NCI-H2196 treated with DMSO at 0.1 percent for 48 hours (cell line): ENCODE measurements at regions not wholly inside any gene's neighbourhood (a gene's known extent, or its start where the extent isn't known, plus 50 kb on each side); places are given as distances from the start of the nearest gene placed in this dataset.
"Not testable (repeated sequence)": the region's sequence is repeated elsewhere in the genome, so short reads cannot be mapped to it uniquely, and the experiment has no call there.

Experiments
- DNase-seq: peaks from one replicate; lab custom pipeline; 2025; ENCODE audit not compliant: unreplicated experiment; lab: John Stamatoyannopoulos, UW

- no peak for DNase-seq
These were observed 165.5 kb upstream of the NFIA start for GRCh38 chr1:60916906-60917305.

GRCh38 chr1:60916199-60916598 is 166.2 kb upstream of the NFIA start:
- no peak for DNase-seq

- DNase-seq: no peak
These were observed 166.9 kb upstream of the NFIA start for GRCh38 chr1:60915441-60915840.

GRCh38 chr1:60914982-60915381 is 167.4 kb upstream of the NFIA start:
- no peak for DNase-seq

- not testable (repeated sequence) for DNase-seq
These were observed 168.7 kb upstream of the NFIA start for GRCh38 chr1:60913708-60914107.

- DNase-seq: no peak
These were observed 169.3 kb upstream of the NFIA start for GRCh38 chr1:60913039-60913438.

GRCh38 chr1:60911966-60912697 is 170.2 kb upstream of the NFIA start:
- DNase-seq: no peak

- no peak for DNase-seq
These were observed 174.2 kb upstream of the NFIA start for GRCh38 chr1:60908159-60908558.

- no peak for DNase-seq
These were observed 175.8 kb upstream of the NFIA start for GRCh38 chr1:60906526-60906925.

- DNase-seq: no peak
These were observed 176.3 kb upstream of the NFIA start for GRCh38 chr1:60906039-60906438.

- no peak for DNase-seq
These were observed 178.1 kb upstream of the NFIA start for GRCh38 chr1:60904099-60904851.

GRCh38 chr1:60903591-60903990 is 178.8 kb upstream of the NFIA start:
- no peak for DNase-seq

GRCh38 chr1:60899464-60899863 is 182.9 kb upstream of the NFIA start:
- no peak for DNase-seq

GRCh38 chr1:60898987-60899386 is 183.4 kb upstream of the NFIA start:
- DNase-seq: no peak

- no peak for DNase-seq
These were observed 183.9 kb upstream of the NFIA start for GRCh38 chr1:60898413-60898812.

- no peak for DNase-seq
These were observed 185.5 kb upstream of the NFIA start for GRCh38 chr1:60896701-60897363.

- DNase-seq: no peak
These were observed 186.7 kb upstream of the NFIA start for GRCh38 chr1:60895701-60896100.

- DNase-seq: no peak
These were observed 187.1 kb upstream of the NFIA start for GRCh38 chr1:60895252-60895651.

GRCh38 chr1:60894741-60895140 is 187.6 kb upstream of the NFIA start:
- DNase-seq: no peak

- DNase-seq: no peak
These were observed 188.2 kb upstream of the NFIA start for GRCh38 chr1:60894130-60894529.

GRCh38 chr1:60893136-60893930 is 189.0 kb upstream of the NFIA start:
- no peak for DNase-seq
